ENCODE measurements at regions not wholly inside any gene's neighbourhood (a gene's known extent, or its start where the extent isn't known, plus 50 kb on each side); places are given as distances from the start of the nearest gene placed in this dataset.

DNA sequence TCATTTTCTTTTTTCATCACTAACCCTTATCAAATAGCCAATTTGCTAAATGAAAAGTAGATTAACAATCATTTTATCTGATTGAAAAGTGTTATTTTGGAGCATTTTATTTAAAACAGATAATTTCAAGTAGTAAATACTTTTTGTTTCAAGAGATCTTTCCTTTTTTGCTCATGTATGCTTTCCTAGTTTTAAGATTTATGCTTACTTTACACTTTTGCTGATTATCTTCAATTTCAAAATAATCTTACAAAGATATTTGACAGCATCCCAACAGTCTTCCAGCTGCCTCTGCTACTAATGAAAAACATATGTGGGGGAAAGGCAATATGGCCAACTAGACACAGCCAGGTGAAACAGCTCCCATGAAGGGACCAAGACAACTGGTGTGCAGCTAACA is 1027.3 kb upstream of the CDH9 start:
- no peak overlapping the region for H3K27ac ChIP-seq
- no peak for DNase-seq (ENCODE audit: low spot score)
- H3K4me3 ChIP-seq = no peak overlapping the region
- H3K9me3 ChIP-seq = no peaks in the 10 kb centered on the region
- TF ChIP-seq CTCF (IDR thresholded peaks at IDR 0.05) = no peak
- ATAC-seq (ENCODE audit: insufficient number of reproducible peaks, low FRiP score, low read depth) = no peak
- H3K36me3 ChIP-seq = no peaks in the 10 kb centered on the region
- no peaks in the 10 kb centered on the region for H3K4me1 ChIP-seq (ENCODE audit: control insufficient read depth in 1 of 2, low read depth in 2 of 2)
- no peaks in the 10 kb centered on the region for H3K27me3 ChIP-seq (replicated peaks; ENCODE audit: insufficient read depth)

DNA sequence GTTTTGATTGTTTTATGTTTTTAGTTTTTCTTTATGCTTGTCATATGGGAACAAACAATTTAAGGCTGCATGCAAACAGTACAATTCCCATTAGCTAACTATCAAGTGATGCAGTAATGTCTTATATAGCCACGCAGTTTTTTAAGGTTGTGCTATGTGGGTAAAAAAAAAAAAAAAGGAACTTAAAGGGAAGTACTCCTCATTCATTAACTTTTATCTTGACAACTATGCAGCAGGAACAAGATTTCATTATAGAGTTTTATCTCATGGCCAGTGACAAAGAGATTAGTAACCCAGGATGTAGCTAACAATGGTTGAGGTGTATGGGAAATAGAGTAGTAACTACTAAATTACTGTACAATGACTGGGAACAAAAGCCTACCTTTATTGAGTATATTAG is 1008.2 kb upstream of the CDH9 start:
- no peak overlapping the region for H3K4me3 ChIP-seq
- no peak for ATAC-seq (ENCODE audit: insufficient number of reproducible peaks, low FRiP score, low read depth)
- DNase-seq (ENCODE audit: low spot score) = no peak

GRCh38 chr5:28027851-28028250 is 989.5 kb upstream of the CDH9 start:
- Histone ChIP-seq H3K36me3 (no peaks in the 10 kb centered on the region), H3K27ac (no peak overlapping the region), H3K27me3 (replicated peaks; ENCODE audit: insufficient read depth) (no peaks in the 10 kb centered on the region), H3K4me3 (no peak overlapping the region), H3K4me1 (ENCODE audit: control insufficient read depth in 1 of 2, low read depth in 2 of 2) (no peaks in the 10 kb centered on the region), H3K9me3 (peaks cover 15% of the 10 kb centered on the region)
- ATAC-seq (ENCODE audit: insufficient number of reproducible peaks, low FRiP score, low read depth) (no peak), DNase-seq (ENCODE audit: low spot score) (no peak)
- TF ChIP-seq CTCF (IDR thresholded peaks at IDR 0.05) = no peak

More for the DNA sequence above, 1008.2 kb upstream of the CDH9 start:
- Histone ChIP-seq H3K4me1 (ENCODE audit: control insufficient read depth in 1 of 2, low read depth in 2 of 2) (no peaks in the 10 kb centered on the region), H3K27me3 (replicated peaks; ENCODE audit: insufficient read depth) (no peaks in the 10 kb centered on the region), H3K9me3 (no peaks in the 10 kb centered on the region), H3K36me3 (no peaks in the 10 kb centered on the region), H3K27ac (no peak overlapping the region)
- TF ChIP-seq CTCF (IDR thresholded peaks at IDR 0.05) = no peak

GRCh38 chr5:28017178-28017577 is 978.8 kb upstream of the CDH9 start:
- ATAC-seq (ENCODE audit: insufficient number of reproducible peaks, low FRiP score, low read depth) = no peak
- TF ChIP-seq CTCF (IDR thresholded peaks at IDR 0.05) = no peak
- peaks cover 8% of the 10 kb centered on the region for H3K9me3 ChIP-seq
- H3K36me3 ChIP-seq = no peaks in the 10 kb centered on the region
- H3K4me1 ChIP-seq (ENCODE audit: control insufficient read depth in 1 of 2, low read depth in 2 of 2) = no peaks in the 10 kb centered on the region
- H3K4me3 ChIP-seq = no peak overlapping the region
- no peaks in the 10 kb centered on the region for H3K27me3 ChIP-seq (replicated peaks; ENCODE audit: insufficient read depth)
- H3K27ac ChIP-seq = no peak overlapping the region
- no peak for DNase-seq (ENCODE audit: low spot score)

GRCh38 chr5:28014779-28015178 is 976.4 kb upstream of the CDH9 start:
- H3K36me3 ChIP-seq = no peaks in the 10 kb centered on the region
- no peak for TF ChIP-seq CTCF (IDR thresholded peaks at IDR 0.05)
- no peak for ATAC-seq (ENCODE audit: insufficient number of reproducible peaks, low FRiP score, low read depth)

More at GRCh38 chr5:28014779-28015178, 976.4 kb upstream of the CDH9 start:
- H3K27me3 ChIP-seq (replicated peaks; ENCODE audit: insufficient read depth) = no peaks in the 10 kb centered on the region
- H3K4me3 ChIP-seq = no peak overlapping the region
- no peaks in the 10 kb centered on the region for H3K4me1 ChIP-seq (ENCODE audit: control insufficient read depth in 1 of 2, low read depth in 2 of 2)
- DNase-seq (ENCODE audit: low spot score) = no peak
- H3K9me3 ChIP-seq = peaks cover 11% of the 10 kb centered on the region
- no peak overlapping the region for H3K27ac ChIP-seq
